GM12878 (cell line): ENCODE measurements at regions not wholly inside any gene's neighbourhood (a gene's known extent, or its start where the extent isn't known, plus 50 kb on each side); places are given as distances from the start of the nearest gene placed in this dataset.

Source experiments
- ATAC-seq: fragments of 200-7000 bp; cut with Tn5 transposase; 3 replicates; pipeline ENCODE4 v1.9.1; 2020; ENCODE audit warnings: mild to moderate bottlenecking, moderate library complexity
- BruUV-seq: library from RNA; stranded (reverse); fragments of 400-500 nt; replicated peaks from 2 replicates; lab custom pipeline; 2021; lab: Mats Ljungman, UMichigan
- CTCF ChIA-PET: fragments of 300-600 bp; sonication (Branson Sonifier 250); formaldehyde crosslinking; extraction: SDS; loops from one replicate; lab custom pipeline; 2021; ENCODE audit warnings: inconsistent platforms; lab: Yijun Ruan, JAX
- POLR2A ChIA-PET: fragments of 350-600 bp; formaldehyde crosslinking; extraction: SDS; loops from one replicate; lab custom pipeline; 2021; ENCODE audit warnings: inconsistent platforms; lab: Charles Lee
- RAD21 ChIA-PET: fragments of 300-600 bp; sonication (Branson Sonifier 250); formaldehyde crosslinking; loops from one replicate; lab custom pipeline; 2023; ENCODE audit warnings: antibody characterized with exemption; ENCODE audit not compliant: unreplicated experiment; lab: Charles Lee
- SMC1A ChIA-PET: fragments of 300-600 bp; sonication (Branson Sonifier 250); formaldehyde crosslinking; loops from one replicate; lab custom pipeline; 2023; ENCODE audit not compliant: unreplicated experiment, uncharacterized antibody; lab: Charles Lee
- DNase-seq: peaks from one replicate; pipeline ENCODE4 v3.0.0-alpha.2; 2011; ENCODE audit warnings: low read depth, low spot score
- FAIRE-seq: peaks from 3 replicates; lab custom pipeline; 2011; peaks lifted over from hg19 to GRCh38; lab: Jason Lieb, UNC
- H2AFZ ChIP-seq: 2 replicates; pipeline ENCODE4 v1.6.0; 2011; ENCODE audit warnings: low read depth, low read length, control low read depth; ENCODE audit not compliant: control insufficient read depth
- H3K27ac ChIP-seq: 2 replicates; pipeline ENCODE4 v1.5.1; 2011; ENCODE audit warnings: control low read depth; ENCODE audit not compliant: control insufficient read depth, insufficient read depth
- H3K27me3 ChIP-seq, 2 experiments: replicated peaks in 1 of 2; 2 replicates each; pipeline versions ENCODE4 v1.6.0 to v1.6.1; 2011; ENCODE audit warnings: low read length in 1 of 2; ENCODE audit not compliant: control insufficient read depth in 2 of 2, insufficient read depth in 2 of 2
- H3K36me3 ChIP-seq, 2 experiments: 2 replicates each; pipeline ENCODE4 v1.5.1; 2011; ENCODE audit warnings: low read length in 1 of 2; ENCODE audit not compliant: control insufficient read depth in 2 of 2, insufficient read depth in 2 of 2
- H3K4me1 ChIP-seq: 2 replicates; pipeline ENCODE4 v1.6.1; 2011; ENCODE audit warnings: mild to moderate bottlenecking, low read length, moderate library complexity, mixed read lengths; ENCODE audit not compliant: control insufficient read depth, insufficient read depth
- H3K4me2 ChIP-seq: 2 replicates; pipeline ENCODE4 v1.6.0; 2011; ENCODE audit warnings: control low read depth; ENCODE audit not compliant: control insufficient read depth, insufficient read depth
- H3K4me3 ChIP-seq: fragments of 200-600 bp; sonication (generic); 2 replicates; pipeline ENCODE4 v1.5.1; 2016
- H3K79me2 ChIP-seq: 2 replicates; pipeline ENCODE4 v1.6.0; 2011; ENCODE audit warnings: low read length; ENCODE audit not compliant: control insufficient read depth, insufficient read depth
- H3K9ac ChIP-seq: 2 replicates; pipeline ENCODE4 v1.8.0; 2011; ENCODE audit warnings: low read length, control low read depth, mixed read lengths; ENCODE audit not compliant: control insufficient read depth, insufficient read depth
- H3K9me3 ChIP-seq: replicated peaks from 3 replicates; pipeline ENCODE4 v1.5.1; 2011; ENCODE audit warnings: mild to moderate bottlenecking, low read length; ENCODE audit not compliant: control insufficient read depth, insufficient read depth
- H4K20me1 ChIP-seq: 2 replicates; pipeline ENCODE4 v1.6.0; 2011; ENCODE audit not compliant: control insufficient read depth, insufficient read depth
- BMI1 ChIP-seq: fragments of 450-650 bp; IDR thresholded peaks from 2 replicates; pipeline ENCODE4 v1.6.1; 2016; ENCODE audit warnings: mild to moderate bottlenecking, moderate library complexity, borderline replicate concordance
- FOXM1 ChIP-seq: IDR thresholded peaks from 2 replicates; pipeline ENCODE4 v1.6.1; 2012; ENCODE audit warnings: low read depth, mild to moderate bottlenecking, inconsistent platforms, low read length, moderate library complexity
- HDAC2 ChIP-seq: fragments of 200-600 bp; sonication (generic); IDR thresholded peaks from 2 replicates; pipeline ENCODE4 v1.6.1; 2017
- MEF2A ChIP-seq: IDR thresholded peaks from 2 replicates; pipeline ENCODE4 v1.6.1; 2011; ENCODE audit warnings: low read depth, mild to moderate bottlenecking, low read length, moderate library complexity; ENCODE audit not compliant: insufficient read depth
- MYC ChIP-seq: IDR thresholded peaks from 2 replicates; pipeline ENCODE4 v1.6.1; 2011; ENCODE audit warnings: mild to moderate bottlenecking, low read length, moderate library complexity, inconsistent platforms; ENCODE audit not compliant: insufficient read depth, insufficient replicate concordance, insufficient read length, severe bottlenecking
- PBX3 ChIP-seq: IDR thresholded peaks from 2 replicates; pipeline ENCODE4 v1.6.1; 2011; ENCODE audit warnings: mild to moderate bottlenecking, low read depth, low read length, moderate library complexity; ENCODE audit not compliant: insufficient replicate concordance
- SIN3A ChIP-seq: IDR thresholded peaks from 2 replicates; pipeline ENCODE4 v1.6.1; 2012; ENCODE audit warnings: low read depth, low read length, improper control_type of control experiment
- ZBTB33 ChIP-seq: fragments of 450-650 bp; IDR thresholded peaks from 2 replicates; pipeline ENCODE4 v1.6.1; 2017; ENCODE audit warnings: mild to moderate bottlenecking
- WGBS: methylation state at CpG from one replicate; pipeline ENCODE4 v1.1.6; 2016; ENCODE audit warnings: low lambda C conversion rate; ENCODE audit not compliant: insufficient replicate concordance, insufficient coverage; ENCODE audit errors: missing lambda C conversion rate; 5-methylcytosine and 5-hydroxymethylcytosine counted together
- in situ Hi-C: fragments of 300-500 bp; cut with MboI; formaldehyde crosslinking; loops from 9 replicates; pipeline ENCODE4 v1.14.3; 2018; ENCODE audit warnings: mixed read lengths
- intact Hi-C: fragments of 100-400 bp; cut with micrococcal nuclease; formaldehyde crosslinking; loops from one replicate; pipeline ENCODE4 v1.14.2; 2022; ENCODE audit not compliant: unreplicated experiment

GRCh38 chr6:133100865-133101264 lies 140.3 kb upstream of the EYA4 start:
- intact Hi-C loops, result no loop called here
- ChIA-PET POLR2A (no interaction called here), RAD21 (no interaction called here), CTCF (no interaction called here), SMC1A (no interaction called here)
- Histone ChIP-seq H3K9me3 (no peaks in the 10 kb centered on the region), H3K4me3 (no peak overlapping the region), H2AFZ (no peak overlapping the region), H3K79me2 (no peaks in the 10 kb centered on the region), H3K9ac (no peak overlapping the region), H4K20me1 (no peaks in the 10 kb centered on the region), H3K27ac (no peak overlapping the region), H3K4me2 (no peak overlapping the region), H3K36me3 (no peaks in the 10 kb centered on the region), H3K4me1 (no peaks in the 10 kb centered on the region), H3K27me3 (no peaks in the 10 kb centered on the region)
- no TSS peak for BruUV-seq
- no peak for ATAC-seq
- FAIRE-seq, result no peak
- WGBS, result 12% methylated on average over 3 of the region's 3 CpGs
- TF ChIP-seq PBX3 (no peak), MEF2A (no peak), FOXM1 (no peak), ZBTB33 (no peak), HDAC2 (no peak), SIN3A (no peak), BMI1 (no peak), MYC (no peak)
- no peak for DNase-seq
- in situ Hi-C loops, result no loop called here
